Omental fat pad (tissue), 3 donors: ENCODE measurements at regions not wholly inside any gene's neighbourhood (a gene's known extent, or its start where the extent isn't known, plus 50 kb on each side); places are given as distances from the start of the nearest gene placed in this dataset.

ENCODE experiments used
- ATAC-seq: fragments of 150-250 bp; one replicate; pipeline ENCODE4 v1.9.1; 2016; ENCODE audit warnings: mild to moderate bottlenecking, moderate library complexity; ENCODE audit not compliant: low FRiP score
- DNase-seq: peaks from one replicate; pipeline ENCODE4 v3.0.0-alpha.2; 2019; ENCODE audit warnings: low spot score
- CTCF ChIP-seq, 3 donors: fragments of 450-650 bp; IDR thresholded peaks; one replicate each; pipeline ENCODE4 v1.5.1; 2016 to 2017; ENCODE audit warnings: antibody characterized with exemption in 3 of 3, mild to moderate bottlenecking in 3 of 3, moderate library complexity in 2 of 3

GRCh38 chr2:238563551-238563950 is 136.8 kb downstream of the ASB1 start:
- no peak for ATAC-seq
- no peak for DNase-seq
- no peak for TF ChIP-seq CTCF (IDR thresholded peaks at IDR 0.05)

GRCh38 chr2:238564286-238564920 is 137.7 kb downstream of the ASB1 start:
- no peak for DNase-seq
- TF ChIP-seq CTCF (IDR thresholded peaks at IDR 0.05) = no peak
- ATAC-seq = no peak

- no peak for TF ChIP-seq CTCF (IDR thresholded peaks at IDR 0.05)
- ATAC-seq = no peak
- no peak for DNase-seq
These were observed 138.3 kb downstream of the ASB1 start for GRCh38 chr2:238565031-238565430.

GRCh38 chr2:238566001-238566645 is 139.4 kb downstream of the ASB1 start:
- no peak for ATAC-seq
- DNase-seq = no peak
- TF ChIP-seq CTCF (IDR thresholded peaks at IDR 0.05) = no peak

- DNase-seq (no peak), ATAC-seq (no peak)
- TF ChIP-seq CTCF (IDR thresholded peaks at IDR 0.05) = no peak
These were observed 140.5 kb downstream of the ASB1 start for GRCh38 chr2:238567067-238567855.

- TF ChIP-seq CTCF (IDR thresholded peaks at IDR 0.05) = no peak
- DNase-seq = no peak
- no peak for ATAC-seq
These were observed 141.3 kb downstream of the ASB1 start for GRCh38 chr2:238567996-238568395.
